Chondrocyte (in vitro differentiated cells): ENCODE measurements at regions not wholly inside any gene's neighbourhood (a gene's known extent, or its start where the extent isn't known, plus 50 kb on each side); places are given as distances from the start of the nearest gene placed in this dataset.
A peak's percentile ranks its signal among the peaks of the same experiment; 100 is the strongest.

Experiments used
- DNase-seq: peaks from one replicate; pipeline ENCODE4 v3.0.0; 2021; ENCODE audit warnings: mixed read lengths, low spot score
- H3K27ac Mint-ChIP-seq: one replicate; pipeline ENCODE4 v1.8.0; 2021; ENCODE audit warnings: mild to moderate bottlenecking, moderate library complexity, mixed read lengths; ENCODE audit not compliant: unreplicated experiment
- H3K27me3 Mint-ChIP-seq: 2 replicates; pipeline ENCODE4 v1.8.0; 2021; ENCODE audit warnings: low read depth, mixed read lengths
- H3K36me3 Mint-ChIP-seq: 2 replicates; pipeline ENCODE4 v1.8.0; 2021; ENCODE audit warnings: low read depth, mixed read lengths
- H3K4me1 Mint-ChIP-seq: 2 replicates; pipeline ENCODE4 v1.8.0; 2021; ENCODE audit warnings: low read depth, mild to moderate bottlenecking, mixed read lengths
- H3K4me3 Mint-ChIP-seq: one replicate; pipeline ENCODE4 v1.8.0; 2021; ENCODE audit warnings: mild to moderate bottlenecking, moderate library complexity, mixed read lengths; ENCODE audit not compliant: unreplicated experiment
- H3K9me3 Mint-ChIP-seq: 2 replicates; pipeline ENCODE4 v1.8.0; 2021; ENCODE audit warnings: low read depth, mixed read lengths
- CTCF ChIP-seq: fragments of 200-600 bp; sonication (generic); IDR thresholded peaks from 2 replicates; pipeline ENCODE4 v1.5.0; 2021; ENCODE audit warnings: antibody characterized with exemption, mild to moderate bottlenecking, moderate library complexity

GRCh38 chr13:74465271-74465670 lies 331.1 kb upstream of the KLF12 start:
- no peak for DNase-seq
- H3K27ac Mint-ChIP-seq: no peak overlapping the region
- no peaks in the 10 kb centered on the region for H3K36me3 Mint-ChIP-seq
- H3K9me3 Mint-ChIP-seq: no peaks in the 10 kb centered on the region
- no peak overlapping the region for H3K4me3 Mint-ChIP-seq
- no peaks in the 10 kb centered on the region for H3K4me1 Mint-ChIP-seq
- H3K27me3 Mint-ChIP-seq: no peaks in the 10 kb centered on the region
- TF ChIP-seq CTCF: no peak

- H3K27ac Mint-ChIP-seq: no peak overlapping the region
- no peak for DNase-seq
- no peaks in the 10 kb centered on the region for H3K27me3 Mint-ChIP-seq
- H3K36me3 Mint-ChIP-seq: no peaks in the 10 kb centered on the region
- no peaks in the 10 kb centered on the region for H3K4me1 Mint-ChIP-seq
- TF ChIP-seq CTCF: no peak
- H3K4me3 Mint-ChIP-seq: no peak overlapping the region
- no peaks in the 10 kb centered on the region for H3K9me3 Mint-ChIP-seq
Observed at GRCh38 chr13:74464670-74465069, 330.5 kb upstream of the KLF12 start.

GRCh38 chr13:74461011-74461410 lies 326.8 kb upstream of the KLF12 start:
- H3K9me3 Mint-ChIP-seq: peaks cover 11% of the 10 kb centered on the region
- H3K4me3 Mint-ChIP-seq: no peak overlapping the region

GRCh38 chr13:74452881-74453280 lies 318.7 kb upstream of the KLF12 start:
- Mint-ChIP-seq H3K4me3 (no peak overlapping the region), H3K27ac (no peak overlapping the region), H3K4me1 (peaks cover 23% of the 10 kb centered on the region), H3K27me3 (no peaks in the 10 kb centered on the region), H3K9me3 (peaks cover 15% of the 10 kb centered on the region), H3K36me3 (no peaks in the 10 kb centered on the region)
- TF ChIP-seq CTCF: no peak
- no peak for DNase-seq

More at GRCh38 chr13:74461011-74461410, 326.8 kb upstream of the KLF12 start:
- Mint-ChIP-seq H3K36me3 (no peaks in the 10 kb centered on the region), H3K27ac (no peak overlapping the region), H3K27me3 (no peaks in the 10 kb centered on the region), H3K4me1 (no peaks in the 10 kb centered on the region)
- no peak for TF ChIP-seq CTCF
- no peak for DNase-seq

GRCh38 chr13:74452176-74452575 lies 318.0 kb upstream of the KLF12 start:
- H3K36me3 Mint-ChIP-seq: no peaks in the 10 kb centered on the region
- peaks cover 12% of the 10 kb centered on the region for H3K9me3 Mint-ChIP-seq
- no peaks in the 10 kb centered on the region for H3K27me3 Mint-ChIP-seq
- DNase-seq: no peak
- TF ChIP-seq CTCF: no peak
- peak overlapping the region; percentile 75 for H3K27ac Mint-ChIP-seq
- peaks cover 23% of the 10 kb centered on the region for H3K4me1 Mint-ChIP-seq
- H3K4me3 Mint-ChIP-seq: no peak overlapping the region
